ENCODE measurements at regions not wholly inside any gene's neighbourhood (a gene's known extent, or its start where the extent isn't known, plus 50 kb on each side); places are given as distances from the start of the nearest gene placed in this dataset.
"Not testable (repeated sequence)": the region's sequence is repeated elsewhere in the genome, so short reads cannot be mapped to it uniquely, and the experiment has no call there.

GRCh38 chr13:80883545-80883944, 542.6 kb upstream of the SPRY2 start:
- DNase-seq (ENCODE audit: low spot score): no peak

GRCh38 chr13:80881942-80882445, 541.1 kb upstream of the SPRY2 start:
- DNase-seq (ENCODE audit: low spot score): no peak

- DNase-seq (ENCODE audit: low spot score): no peak
Measured at GRCh38 chr13:80881495-80881894, 540.6 kb upstream of the SPRY2 start.

GRCh38 chr13:80881034-80881433, 540.1 kb upstream of the SPRY2 start:
- no peak for DNase-seq (ENCODE audit: low spot score)

GRCh38 chr13:80877944-80878241, 537.0 kb upstream of the SPRY2 start:
- DNase-seq (ENCODE audit: low spot score): no peak

- DNase-seq (ENCODE audit: low spot score): no peak
Measured at GRCh38 chr13:80877209-80877943, 536.5 kb upstream of the SPRY2 start.

GRCh38 chr13:80873589-80873988, 532.7 kb upstream of the SPRY2 start:
- DNase-seq (ENCODE audit: low spot score): no peak

- not testable (repeated sequence) for DNase-seq (ENCODE audit: low spot score)
Measured at GRCh38 chr13:80871971-80872370, 531.0 kb upstream of the SPRY2 start.

- no peak for DNase-seq (ENCODE audit: low spot score)
Measured at GRCh38 chr13:80871481-80871880, 530.6 kb upstream of the SPRY2 start.

GRCh38 chr13:80870186-80870585, 529.3 kb upstream of the SPRY2 start:
- DNase-seq (ENCODE audit: low spot score): no peak

GRCh38 chr13:80866921-80867320, 526.0 kb upstream of the SPRY2 start:
- no peak for DNase-seq (ENCODE audit: low spot score)

GRCh38 chr13:80865329-80865728, 524.4 kb upstream of the SPRY2 start:
- DNase-seq (ENCODE audit: low spot score): no peak

GRCh38 chr13:80862456-80862855, 521.5 kb upstream of the SPRY2 start:
- DNase-seq (ENCODE audit: low spot score): no peak

- DNase-seq (ENCODE audit: low spot score): no peak
Measured at GRCh38 chr13:80860845-80861244, 519.9 kb upstream of the SPRY2 start.

GRCh38 chr13:80858131-80858530, 517.2 kb upstream of the SPRY2 start:
- DNase-seq (ENCODE audit: low spot score): no peak

- DNase-seq (ENCODE audit: low spot score): no peak
Measured at GRCh38 chr13:80857321-80857720, 516.4 kb upstream of the SPRY2 start.

- no peak for DNase-seq (ENCODE audit: low spot score)
Measured at GRCh38 chr13:80850771-80851170, 509.8 kb upstream of the SPRY2 start.

- no peak for DNase-seq (ENCODE audit: low spot score)
Measured at GRCh38 chr13:80844164-80844563, 503.2 kb upstream of the SPRY2 start.

GRCh38 chr13:80841414-80841813, 500.5 kb upstream of the SPRY2 start:
- DNase-seq (ENCODE audit: low spot score): no peak

- DNase-seq (ENCODE audit: low spot score): no peak
Measured at GRCh38 chr13:80840316-80840976, 499.5 kb upstream of the SPRY2 start.

- DNase-seq (ENCODE audit: low spot score): no peak
Measured at GRCh38 chr13:80835902-80836301, 495.0 kb upstream of the SPRY2 start.

GRCh38 chr13:80830431-80830830, 489.5 kb upstream of the SPRY2 start:
- DNase-seq (ENCODE audit: low spot score): no peak

- DNase-seq (ENCODE audit: low spot score): no peak
Measured at GRCh38 chr13:80828759-80829158, 487.8 kb upstream of the SPRY2 start.

GRCh38 chr13:80825276-80825675, 484.4 kb upstream of the SPRY2 start:
- no peak for DNase-seq (ENCODE audit: low spot score)
